GM10248 (cell line): ENCODE measurements at regions not wholly inside any gene's neighbourhood (a gene's known extent, or its start where the extent isn't known, plus 50 kb on each side); places are given as distances from the start of the nearest gene placed in this dataset.

Source experiments
- CTCF ChIA-PET: fragments of 300-600 bp; sonication (Branson Sonifier 250); formaldehyde crosslinking; extraction: SDS; loops from one replicate; lab custom pipeline; 2021; ENCODE audit warnings: antibody characterized with exemption; lab: Yijun Ruan, JAX
- POLR2A ChIA-PET: fragments of 350-650 bp; sonication (Branson Sonifier 250); formaldehyde crosslinking; extraction: SDS; loops from one replicate; lab custom pipeline; 2020; ENCODE audit warnings: antibody characterized with exemption; lab: Yijun Ruan, JAX
- DNase-seq: peaks from one replicate; pipeline ENCODE4 v3.0.0; 2012; ENCODE audit errors: extremely low spot score
- TF ChIP-seq, protein P1 (sequence below): IDR thresholded peaks from 2 replicates; pipeline ENCODE4 v1.5.1; 2012; ENCODE audit warnings: mild to moderate bottlenecking, low read depth; ENCODE audit errors: extremely low read depth, missing control alignments, control extremely low read depth

- ChIA-PET POLR2A (no interaction called here), CTCF (interaction anchor here (1.1 to 1.7 kb wide), 2 partner anchors 13 to 14 kb away, joined by 3 to 4 read pairs; no protein-coding TSS in a partner anchor)
- DNase-seq: no peak
- TF ChIP-seq, protein P1, sequence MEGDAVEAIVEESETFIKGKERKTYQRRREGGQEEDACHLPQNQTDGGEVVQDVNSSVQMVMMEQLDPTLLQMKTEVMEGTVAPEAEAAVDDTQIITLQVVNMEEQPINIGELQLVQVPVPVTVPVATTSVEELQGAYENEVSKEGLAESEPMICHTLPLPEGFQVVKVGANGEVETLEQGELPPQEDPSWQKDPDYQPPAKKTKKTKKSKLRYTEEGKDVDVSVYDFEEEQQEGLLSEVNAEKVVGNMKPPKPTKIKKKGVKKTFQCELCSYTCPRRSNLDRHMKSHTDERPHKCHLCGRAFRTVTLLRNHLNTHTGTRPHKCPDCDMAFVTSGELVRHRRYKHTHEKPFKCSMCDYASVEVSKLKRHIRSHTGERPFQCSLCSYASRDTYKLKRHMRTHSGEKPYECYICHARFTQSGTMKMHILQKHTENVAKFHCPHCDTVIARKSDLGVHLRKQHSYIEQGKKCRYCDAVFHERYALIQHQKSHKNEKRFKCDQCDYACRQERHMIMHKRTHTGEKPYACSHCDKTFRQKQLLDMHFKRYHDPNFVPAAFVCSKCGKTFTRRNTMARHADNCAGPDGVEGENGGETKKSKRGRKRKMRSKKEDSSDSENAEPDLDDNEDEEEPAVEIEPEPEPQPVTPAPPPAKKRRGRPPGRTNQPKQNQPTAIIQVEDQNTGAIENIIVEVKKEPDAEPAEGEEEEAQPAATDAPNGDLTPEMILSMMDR: no peak
Observed at GRCh38 chr2:183552716-183553115, 428.5 kb downstream of the NUP35 start.

- TF ChIP-seq, protein P1: no peak
Observed at GRCh38 chr2:183564726-183565125, 440.5 kb downstream of the NUP35 start.

GRCh38 chr2:183575481-183575880 lies 451.2 kb downstream of the NUP35 start:
- POLR2A ChIA-PET: no interaction called here
- DNase-seq: no peak

More at GRCh38 chr2:183564726-183565125, 440.5 kb downstream of the NUP35 start:
- CTCF ChIA-PET: no interaction called here
- POLR2A ChIA-PET: no interaction called here
- no peak for DNase-seq

DNA sequence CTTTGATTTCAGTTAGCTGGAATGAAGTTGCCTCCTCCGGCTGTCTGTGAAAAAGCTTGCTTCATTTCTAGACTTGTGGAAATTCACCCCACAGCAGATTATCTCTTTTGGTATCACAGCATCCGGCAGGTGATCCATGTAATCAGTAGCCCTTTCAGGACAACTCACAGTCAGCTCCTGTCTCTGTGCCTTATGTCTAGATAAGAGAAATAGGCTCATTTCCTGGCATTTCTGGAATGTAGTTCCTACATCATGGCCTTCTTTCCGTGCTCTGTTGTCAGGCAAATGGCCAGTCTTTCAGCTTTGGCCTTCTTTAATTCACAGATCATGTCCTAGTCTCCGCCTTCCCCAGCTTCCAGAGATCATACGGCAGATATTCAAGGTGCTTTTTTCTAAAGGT lies 455.4 kb downstream of the NUP35 start:
- no peak for DNase-seq
- CTCF ChIA-PET: no interaction called here
- TF ChIP-seq, protein P1: no peak
- POLR2A ChIA-PET: no interaction called here

More at GRCh38 chr2:183575481-183575880, 451.2 kb downstream of the NUP35 start:
- CTCF ChIA-PET: interaction anchor here (1.0 kb wide), 1 partner anchor 9 kb away, joined by 4 read pairs; no protein-coding TSS in a partner anchor
- TF ChIP-seq, protein P1: no peak

- DNase-seq: no peak
Observed at GRCh38 chr2:183592271-183592670, 468.0 kb downstream of the NUP35 start.

DNA sequence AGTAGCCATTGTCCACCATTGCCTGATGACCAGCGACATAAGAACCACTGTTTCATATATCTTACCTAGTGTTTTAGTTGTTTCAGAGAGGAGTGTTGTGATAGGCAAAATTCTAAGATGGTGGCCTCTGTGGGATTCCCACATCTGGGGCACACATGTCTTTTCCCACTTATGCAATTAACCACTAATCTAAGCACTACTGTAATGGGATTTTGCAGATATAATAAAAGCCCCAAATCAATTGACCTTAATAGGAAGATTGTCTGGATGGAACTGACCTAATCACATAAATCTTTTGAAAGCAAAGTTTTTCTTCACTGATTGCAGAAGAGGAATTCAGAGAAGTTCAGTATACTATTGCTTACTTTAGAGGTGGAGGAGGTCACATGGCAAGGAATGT lies 469.9 kb downstream of the NUP35 start:
- ChIA-PET CTCF (interaction anchor here (1.9 kb wide), 1 partner anchor 9 kb away, joined by 5 read pairs; no protein-coding TSS in a partner anchor), POLR2A (no interaction called here)
- TF ChIP-seq, protein P1: no peak
- no peak for DNase-seq

More at GRCh38 chr2:183592271-183592670, 468.0 kb downstream of the NUP35 start:
- TF ChIP-seq, protein P1: no peak
- ChIA-PET CTCF (no interaction called here), POLR2A (no interaction called here)
